SK-N-SH (cell line): ENCODE measurements at regions not wholly inside any gene's neighbourhood (a gene's known extent, or its start where the extent isn't known, plus 50 kb on each side); places are given as distances from the start of the nearest gene placed in this dataset.

Experiments
- CHD2 ChIP-seq: fragments of 150-350 bp; IDR thresholded peaks from 2 replicates; pipeline ENCODE4 v1.6.1; 2018; ENCODE audit warnings: low read length; ENCODE audit not compliant: partially characterized antibody
- EP300 ChIP-seq, 2 experiments: IDR thresholded peaks; 2 replicates each; pipeline versions ENCODE4 v1.4.0 to v1.6.1; 2012; ENCODE audit warnings: borderline replicate concordance in 1 of 2, low read depth in 1 of 2, low read length in 1 of 2
- GABPA ChIP-seq: IDR thresholded peaks from 2 replicates; pipeline ENCODE4 v1.4.0; 2012; ENCODE audit warnings: low read depth, mild to moderate bottlenecking
- JUND ChIP-seq: IDR thresholded peaks from 2 replicates; pipeline ENCODE4 v1.4.0; 2012
- POLR2AphosphoS5 ChIP-seq: IDR thresholded peaks from 2 replicates; pipeline ENCODE4 v1.6.1; 2012; ENCODE audit warnings: low read depth, low read length
- SIN3A ChIP-seq: IDR thresholded peaks from 2 replicates; pipeline ENCODE4 v1.6.1; 2012; ENCODE audit warnings: low read depth, mild to moderate bottlenecking, low read length, moderate library complexity, borderline replicate concordance
- TCF12 ChIP-seq: IDR thresholded peaks from 2 replicates; pipeline ENCODE4 v1.4.0; 2012
- YY1 ChIP-seq: IDR thresholded peaks from 2 replicates; pipeline ENCODE4 v1.4.0; 2012; ENCODE audit warnings: low read depth, mild to moderate bottlenecking
- TF ChIP-seq, protein P1 (sequence below): fragments of 200-600 bp; sonication (generic); IDR thresholded peaks from 2 replicates; pipeline ENCODE4 v1.6.1; 2017; ENCODE audit warnings: antibody characterized with exemption, mild to moderate bottlenecking, moderate library complexity
- TF ChIP-seq, protein P2 (sequence below): IDR thresholded peaks from 2 replicates; pipeline ENCODE4 v1.4.0; 2012; ENCODE audit warnings: low read depth

DNA sequence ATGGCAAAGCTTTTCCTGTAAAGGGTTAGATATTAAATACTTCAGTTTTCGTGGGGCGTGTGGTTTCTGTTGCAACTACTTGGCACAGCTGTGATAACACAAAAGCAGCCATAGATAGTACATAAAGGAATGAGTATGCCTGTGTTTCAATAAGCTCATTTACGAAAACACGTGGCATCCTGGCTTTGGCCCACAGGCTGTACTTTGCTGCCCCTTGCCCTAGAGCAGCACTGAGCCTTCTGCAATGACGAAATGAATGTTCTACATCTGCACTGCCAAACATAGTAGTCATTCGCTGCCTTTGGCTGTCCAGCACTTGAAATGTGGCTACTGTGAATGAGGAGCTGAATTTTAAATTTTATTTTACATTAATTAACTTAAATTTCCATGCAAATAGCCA, 376.2 kb upstream of the TPK1 start:
- TF ChIP-seq GABPA, result no peak
- TF ChIP-seq TCF12, result no peak
- no peak for TF ChIP-seq YY1
- no peak for TF ChIP-seq JUND
- TF ChIP-seq POLR2AphosphoS5, result no peak
- TF ChIP-seq, protein P1, sequence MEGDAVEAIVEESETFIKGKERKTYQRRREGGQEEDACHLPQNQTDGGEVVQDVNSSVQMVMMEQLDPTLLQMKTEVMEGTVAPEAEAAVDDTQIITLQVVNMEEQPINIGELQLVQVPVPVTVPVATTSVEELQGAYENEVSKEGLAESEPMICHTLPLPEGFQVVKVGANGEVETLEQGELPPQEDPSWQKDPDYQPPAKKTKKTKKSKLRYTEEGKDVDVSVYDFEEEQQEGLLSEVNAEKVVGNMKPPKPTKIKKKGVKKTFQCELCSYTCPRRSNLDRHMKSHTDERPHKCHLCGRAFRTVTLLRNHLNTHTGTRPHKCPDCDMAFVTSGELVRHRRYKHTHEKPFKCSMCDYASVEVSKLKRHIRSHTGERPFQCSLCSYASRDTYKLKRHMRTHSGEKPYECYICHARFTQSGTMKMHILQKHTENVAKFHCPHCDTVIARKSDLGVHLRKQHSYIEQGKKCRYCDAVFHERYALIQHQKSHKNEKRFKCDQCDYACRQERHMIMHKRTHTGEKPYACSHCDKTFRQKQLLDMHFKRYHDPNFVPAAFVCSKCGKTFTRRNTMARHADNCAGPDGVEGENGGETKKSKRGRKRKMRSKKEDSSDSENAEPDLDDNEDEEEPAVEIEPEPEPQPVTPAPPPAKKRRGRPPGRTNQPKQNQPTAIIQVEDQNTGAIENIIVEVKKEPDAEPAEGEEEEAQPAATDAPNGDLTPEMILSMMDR, result no peak
- TF ChIP-seq CHD2, result no peak
- no peak for TF ChIP-seq SIN3A
- TF ChIP-seq, protein P2, sequence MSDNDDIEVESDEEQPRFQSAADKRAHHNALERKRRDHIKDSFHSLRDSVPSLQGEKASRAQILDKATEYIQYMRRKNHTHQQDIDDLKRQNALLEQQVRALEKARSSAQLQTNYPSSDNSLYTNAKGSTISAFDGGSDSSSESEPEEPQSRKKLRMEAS, result no peak
- TF ChIP-seq EP300 (IDR thresholded peaks at IDR 0.05; ENCODE audit: borderline replicate concordance in 1 of 2, low read depth in 1 of 2, low read length in 1 of 2), result no peak
